HCT116 (cell line): ENCODE measurements at regions not wholly inside any gene's neighbourhood (a gene's known extent, or its start where the extent isn't known, plus 50 kb on each side); places are given as distances from the start of the nearest gene placed in this dataset.

Experiments used
- ATAC-seq: fragments of 200-7000 bp; cut with Tn5 transposase; 2 replicates; pipeline ENCODE4 v1.9.1; 2020; ENCODE audit warnings: mild to moderate bottlenecking, moderate library complexity
- BruUV-seq: library from RNA; stranded (reverse); fragments of 400-500 nt; replicated peaks from 2 replicates; lab custom pipeline; 2021; lab: Mats Ljungman, UMichigan
- CTCF ChIA-PET: fragments of 300-600 bp; sonication (Branson Sonifier 250); formaldehyde crosslinking; loops from one replicate; lab custom pipeline; 2021; ENCODE audit warnings: antibody characterized with exemption; lab: Charles Lee
- POLR2A ChIA-PET: fragments of 300-600, 350-600 bp; sonication (Branson Sonifier 250); formaldehyde crosslinking; loops from one replicate; lab custom pipeline; 2021; ENCODE audit warnings: antibody characterized with exemption; lab: Charles Lee
- RAD21 ChIA-PET, 2 experiments: fragments of 300-600 bp; sonication (Branson Sonifier 250); formaldehyde crosslinking; loops; one replicate each; lab custom pipeline; 2023; ENCODE audit warnings: low total read pairs in 2 of 2; ENCODE audit not compliant: uncharacterized antibody in 2 of 2, unreplicated experiment in 2 of 2, low non-redundant PET in 1 of 2; lab: Charles Lee
- DNase-seq: peaks from one replicate; pipeline ENCODE4 v3.0.0-alpha.2; 2010; ENCODE audit warnings: low read depth, low spot score
- H2AFZ ChIP-seq: fragments of 200-600 bp; shearing (Covaris generic), sonication (generic); 2 replicates; pipeline ENCODE4 v1.6.1; 2017; ENCODE audit warnings: low read depth, mixed run types, mixed read lengths, antibody characterized with exemption, low read length; ENCODE audit not compliant: poor library complexity, severe bottlenecking
- H3K27ac ChIP-seq: 2 replicates; pipeline ENCODE4 v1.5.1; 2012; ENCODE audit warnings: low read depth, low read length
- H3K27me3 ChIP-seq: fragments of 200-600 bp; sonication (generic); 2 replicates; pipeline ENCODE4 v1.6.1; 2016; ENCODE audit warnings: mixed run types, low read length, mixed read lengths; ENCODE audit not compliant: insufficient read depth
- H3K36me3 ChIP-seq, 2 experiments: fragments of 200-500 bp in 1 of 2; fragments of 200-600 bp in 1 of 2; sonication (Bioruptor generic) in 1 of 2; sonication (generic) in 1 of 2; 2 replicates each; pipeline versions ENCODE4 v1.5.1 to v1.6.1; 2014 to 2016; ENCODE audit warnings: low read length in 2 of 2, inconsistent platforms in 1 of 2, mixed read lengths in 1 of 2, mixed run types in 1 of 2; ENCODE audit not compliant: insufficient read depth in 2 of 2, control insufficient read depth in 1 of 2
- H3K4me1 ChIP-seq, 2 experiments: fragments of 200-600 bp in 1 of 2; sonication (generic) in 1 of 2; 2 replicates each; pipeline versions ENCODE4 v1.5.1 to v1.6.1; 2012 to 2017; ENCODE audit warnings: low read length in 2 of 2, inconsistent platforms in 1 of 2, mild to moderate bottlenecking in 1 of 2, mixed read lengths in 1 of 2, mixed run types in 1 of 2, moderate library complexity in 1 of 2; ENCODE audit not compliant: insufficient read depth in 2 of 2, control insufficient read depth in 1 of 2
- H3K4me2 ChIP-seq: fragments of 200-600 bp; sonication (generic); 2 replicates; pipeline ENCODE4 v1.6.1; 2017; ENCODE audit warnings: mixed run types, low read length, mixed read lengths
- H3K4me3 ChIP-seq, 2 experiments: fragments of 200-600 bp in 1 of 2; sonication (generic) in 1 of 2; replicated peaks in 1 of 2; 2 replicates each; pipeline ENCODE4 v1.5.1; 2011 to 2016; ENCODE audit warnings: low read length in 2 of 2, control low read depth in 1 of 2, low read depth in 1 of 2, mild to moderate bottlenecking in 1 of 2, mixed read lengths in 1 of 2, mixed run types in 1 of 2
- H3K79me2 ChIP-seq: fragments of 200-600 bp; sonication (generic); 2 replicates; pipeline ENCODE4 v1.6.1; 2017; ENCODE audit warnings: mild to moderate bottlenecking, mixed run types, low read length, moderate library complexity, mixed read lengths; ENCODE audit not compliant: insufficient read depth
- H3K9ac ChIP-seq: fragments of 200-600 bp; sonication (generic); 2 replicates; pipeline ENCODE4 v1.6.1; 2016; ENCODE audit warnings: low read length, mixed read lengths
- H3K9me2 ChIP-seq: fragments of 200-600 bp; sonication (generic), shearing (Covaris generic); 2 replicates; pipeline ENCODE4 v1.6.1; 2017; ENCODE audit warnings: mixed run types, mild to moderate bottlenecking, moderate library complexity; ENCODE audit not compliant: insufficient read depth
- H3K9me3 ChIP-seq, 2 experiments: fragments of 200-500 bp in 1 of 2; fragments of 200-600 bp in 1 of 2; sonication (Bioruptor generic) in 1 of 2; sonication (generic) in 1 of 2; 2 replicates each; pipeline ENCODE4 v1.6.1; 2014 to 2017; ENCODE audit warnings: low read length in 2 of 2, mixed read lengths in 2 of 2, inconsistent platforms in 1 of 2, low read depth in 1 of 2, mild to moderate bottlenecking in 1 of 2, mixed run types in 1 of 2, moderate library complexity in 1 of 2; ENCODE audit not compliant: control insufficient read depth in 1 of 2, insufficient read depth in 1 of 2
- H4K20me1 ChIP-seq: fragments of 200-600 bp; sonication (generic), shearing (Covaris generic); 2 replicates; pipeline ENCODE4 v1.6.1; 2017; ENCODE audit warnings: mixed run types, mild to moderate bottlenecking, moderate library complexity; ENCODE audit not compliant: insufficient read depth
- CBX3 ChIP-seq: IDR thresholded peaks from 2 replicates; pipeline ENCODE4 v1.6.1; 2012; ENCODE audit warnings: low read depth
- CTCF ChIP-seq, 3 experiments: fragments of 200-600 bp in 1 of 3; sonication (generic) in 1 of 3; IDR thresholded peaks in 2 of 3; conservative IDR thresholded peaks in 1 of 3; 2 replicates each; pipeline ENCODE4 v1.5.1; 2012 to 2017; ENCODE audit warnings: low read depth in 2 of 3, low read length in 2 of 3, antibody characterized with exemption in 1 of 3, borderline replicate concordance in 1 of 3, control low read depth in 1 of 3, mild to moderate bottlenecking in 1 of 3, mixed read lengths in 1 of 3, mixed run types in 1 of 3, moderate library complexity in 1 of 3; ENCODE audit not compliant: insufficient read depth in 1 of 3
- ELF1 ChIP-seq: IDR thresholded peaks from 2 replicates; pipeline ENCODE4 v1.6.1; 2012; ENCODE audit warnings: low read depth, borderline replicate concordance
- EZH2phosphoT487 ChIP-seq: fragments of 200-600 bp; IDR thresholded peaks from 2 replicates; pipeline ENCODE4 v1.6.1; 2018; ENCODE audit warnings: antibody characterized with exemption, borderline replicate concordance
- JUND ChIP-seq: IDR thresholded peaks from 2 replicates; pipeline ENCODE4 v1.6.1; 2012
- POLR2A ChIP-seq: IDR thresholded peaks from 2 replicates; pipeline ENCODE4 v1.7.0; 2011; ENCODE audit warnings: borderline replicate concordance; ENCODE audit not compliant: insufficient read depth, insufficient read length; ENCODE audit errors: extremely low read depth
- POLR2AphosphoS5 ChIP-seq: IDR thresholded peaks from 2 replicates; pipeline ENCODE4 v1.6.1; 2011; ENCODE audit warnings: mild to moderate bottlenecking, low read depth, low read length, moderate library complexity
- REST ChIP-seq: IDR thresholded peaks from 2 replicates; pipeline ENCODE4 v1.6.1; 2012; ENCODE audit warnings: low read depth
- SP1 ChIP-seq: IDR thresholded peaks from 2 replicates; pipeline ENCODE4 v1.6.1; 2012; ENCODE audit warnings: low read depth
- TCF7L2 ChIP-seq: IDR thresholded peaks from 2 replicates; pipeline ENCODE4 v1.7.0; 2011; ENCODE audit warnings: borderline replicate concordance, inconsistent platforms; ENCODE audit not compliant: insufficient read depth, insufficient read length; ENCODE audit errors: extremely low read depth
- YY1 ChIP-seq: IDR thresholded peaks from 2 replicates; pipeline ENCODE4 v1.6.1; 2011; ENCODE audit warnings: low read length, low read depth, moderate library complexity, mild to moderate bottlenecking; ENCODE audit not compliant: insufficient replicate concordance; ENCODE audit errors: extremely low read depth
- ZFX ChIP-seq: fragments of 450-650 bp; IDR thresholded peaks from 2 replicates; pipeline ENCODE4 v1.6.1; 2017
- ZNF274 ChIP-seq: fragments of 200-500 bp; sonication (Bioruptor generic); IDR thresholded peaks from 2 replicates; pipeline ENCODE4 v1.6.1; 2014; ENCODE audit warnings: mild to moderate bottlenecking, low read depth, low read length, inconsistent platforms
- intact Hi-C: fragments of 100-400 bp; cut with micrococcal nuclease; formaldehyde crosslinking; loops from 2 replicates; pipeline ENCODE4 v1.10.0; 2022

GRCh38 chr1:233815357-233815756, 89.1 kb upstream of the SLC35F3 start:
- ATAC-seq (no peak), DNase-seq (no peak)
- no peak overlapping the region for H3K9ac ChIP-seq
- H3K4me3 ChIP-seq, result no peak overlapping the region
- H3K27ac ChIP-seq, result no peak overlapping the region
- no peaks in the 10 kb centered on the region for H3K36me3 ChIP-seq
- intact Hi-C loops, result no loop called here
- TF ChIP-seq ZFX (no peak), SP1 (no peak), ELF1 (no peak), POLR2A (no peak), JUND (no peak), YY1 (no peak), TCF7L2 (no peak), CBX3 (no peak), POLR2AphosphoS5 (no peak), REST (no peak), CTCF (IDR thresholded peaks at IDR 0.05 in 2 of 3, conservative IDR thresholded peaks at IDR 0.05 in 1 of 3; ENCODE audit: borderline replicate concordance in 1 of 3, insufficient read depth in 1 of 3, low read depth in 2 of 3, low read length in 2 of 3) (no peak), EZH2phosphoT487 (no peak), ZNF274 (no peak)
- RAD21 ChIA-PET, result no interaction called here
- H3K4me2 ChIP-seq, result no peak overlapping the region
- no peaks in the 10 kb centered on the region for H4K20me1 ChIP-seq
- POLR2A ChIA-PET, result no interaction called here
- H3K9me3 ChIP-seq, result no peaks in the 10 kb centered on the region
- H3K27me3 ChIP-seq, result no peaks in the 10 kb centered on the region
- no peaks in the 10 kb centered on the region for H3K4me1 ChIP-seq
- H3K79me2 ChIP-seq, result no peaks in the 10 kb centered on the region
- no peaks in the 10 kb centered on the region for H3K9me2 ChIP-seq
- H2AFZ ChIP-seq, result no peak overlapping the region
- no TSS peak for BruUV-seq
- CTCF ChIA-PET, result no interaction called here
